Skeletal muscle tissue (tissue), 3 donors: ENCODE measurements at regions not wholly inside any gene's neighbourhood (a gene's known extent, or its start where the extent isn't known, plus 50 kb on each side); places are given as distances from the start of the nearest gene placed in this dataset.

Source experiments
- H3K27ac ChIP-seq: one replicate; pipeline ENCODE4 v1.7.0; 2013; ENCODE audit warnings: mild to moderate bottlenecking, low read depth, low read length, inconsistent platforms
- H3K27me3 ChIP-seq, 3 donors: one replicate each; pipeline ENCODE4 v1.7.0; 2013; ENCODE audit warnings: low read length in 3 of 3; ENCODE audit not compliant: control insufficient read depth in 3 of 3, insufficient read depth in 3 of 3
- H3K36me3 ChIP-seq, 3 donors: one replicate each; pipeline ENCODE4 v1.7.0; 2013; ENCODE audit warnings: low read length in 3 of 3; ENCODE audit not compliant: control insufficient read depth in 3 of 3, insufficient read depth in 3 of 3
- H3K4me1 ChIP-seq, 3 donors: one replicate each; pipeline ENCODE4 v1.7.0; 2013; ENCODE audit warnings: low read length in 3 of 3, mild to moderate bottlenecking in 3 of 3; ENCODE audit not compliant: control insufficient read depth in 3 of 3, insufficient read depth in 3 of 3
- H3K4me3 ChIP-seq, 3 donors: one replicate each; pipeline ENCODE4 v1.7.0; 2013; ENCODE audit warnings: low read length in 3 of 3
- H3K9ac ChIP-seq, 3 donors: one replicate each; pipeline ENCODE4 v1.7.0; 2013; ENCODE audit warnings: low read length in 3 of 3, mild to moderate bottlenecking in 3 of 3, moderate library complexity in 2 of 3, low read depth in 1 of 3
- H3K9me3 ChIP-seq, 3 donors: one replicate each; pipeline ENCODE4 v1.7.0; 2013; ENCODE audit warnings: low read length in 3 of 3; ENCODE audit not compliant: control insufficient read depth in 3 of 3
- donor health status: Osteomylitis.

DNA sequence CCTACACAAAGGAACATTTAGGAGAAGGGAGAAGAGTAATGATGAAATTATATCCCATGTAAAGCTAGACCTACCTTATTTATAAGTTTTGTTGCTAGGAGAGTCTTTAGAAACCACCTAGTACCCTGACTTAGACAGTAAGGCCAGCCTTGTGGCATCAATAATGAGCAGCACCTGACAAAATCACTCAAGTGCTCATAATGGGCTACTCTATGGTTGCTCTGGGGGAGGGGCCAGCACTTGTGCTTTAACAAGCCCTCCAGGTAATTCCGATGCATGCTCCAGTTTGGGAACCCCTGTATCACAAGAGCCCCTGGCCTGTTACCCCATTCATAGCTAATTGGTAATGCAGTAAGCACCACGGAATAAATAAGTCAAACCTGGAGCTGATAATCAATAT lies 102.9 kb upstream of the ALK start:
- H3K9ac ChIP-seq, result no peak overlapping the region
- H3K9me3 ChIP-seq, result no peaks in the 10 kb centered on the region
- H3K27me3 ChIP-seq, result peaks cover 12 to 26% (median 12%) of the 10 kb centered on the region in 3 donors
- H3K4me3 ChIP-seq, result no peak overlapping the region
- no peaks in the 10 kb centered on the region for H3K4me1 ChIP-seq
- no peak overlapping the region for H3K27ac ChIP-seq
- no peaks in the 10 kb centered on the region for H3K36me3 ChIP-seq

GRCh38 chr2:30026091-30027055 lies 105.0 kb upstream of the ALK start:
- Histone ChIP-seq H3K27ac (no peak overlapping the region), H3K9me3 (no peaks in the 10 kb centered on the region), H3K9ac (no peak overlapping the region), H3K27me3 (peaks cover 12 to 26% (median 12%) of the 10 kb centered on the region in 3 donors), H3K4me1 (no peaks in the 10 kb centered on the region), H3K36me3 (no peaks in the 10 kb centered on the region), H3K4me3 (no peak overlapping the region)

GRCh38 chr2:30029804-30030203 lies 108.4 kb upstream of the ALK start:
- Histone ChIP-seq H3K36me3 (no peaks in the 10 kb centered on the region), H3K9me3 (no peaks in the 10 kb centered on the region)

GRCh38 chr2:30030361-30030760 lies 109.0 kb upstream of the ALK start:
- Histone ChIP-seq H3K27me3 (peaks cover 9 to 21% (median 12%) of the 10 kb centered on the region in 3 donors), H3K4me3 (no peak overlapping the region), H3K36me3 (no peaks in the 10 kb centered on the region)

More at GRCh38 chr2:30029804-30030203, 108.4 kb upstream of the ALK start:
- H3K27ac ChIP-seq, result no peak overlapping the region
- H3K4me1 ChIP-seq, result no peaks in the 10 kb centered on the region
- no peak overlapping the region for H3K9ac ChIP-seq
- H3K27me3 ChIP-seq, result peaks cover 9 to 21% (median 12%) of the 10 kb centered on the region in 3 donors
- no peak overlapping the region for H3K4me3 ChIP-seq

GRCh38 chr2:30031184-30031583 lies 109.8 kb upstream of the ALK start:
- no peak overlapping the region for H3K9ac ChIP-seq
- H3K27me3 ChIP-seq, result peaks cover 6 to 18% (median 7%) of the 10 kb centered on the region in 3 donors
- no peak overlapping the region for H3K4me3 ChIP-seq
- H3K4me1 ChIP-seq, result no peaks in the 10 kb centered on the region
- no peaks in the 10 kb centered on the region for H3K36me3 ChIP-seq
- H3K27ac ChIP-seq, result no peak overlapping the region
- no peaks in the 10 kb centered on the region for H3K9me3 ChIP-seq

More at GRCh38 chr2:30030361-30030760, 109.0 kb upstream of the ALK start:
- Histone ChIP-seq H3K9ac (no peak overlapping the region), H3K9me3 (no peaks in the 10 kb centered on the region), H3K27ac (no peak overlapping the region), H3K4me1 (no peaks in the 10 kb centered on the region)

DNA sequence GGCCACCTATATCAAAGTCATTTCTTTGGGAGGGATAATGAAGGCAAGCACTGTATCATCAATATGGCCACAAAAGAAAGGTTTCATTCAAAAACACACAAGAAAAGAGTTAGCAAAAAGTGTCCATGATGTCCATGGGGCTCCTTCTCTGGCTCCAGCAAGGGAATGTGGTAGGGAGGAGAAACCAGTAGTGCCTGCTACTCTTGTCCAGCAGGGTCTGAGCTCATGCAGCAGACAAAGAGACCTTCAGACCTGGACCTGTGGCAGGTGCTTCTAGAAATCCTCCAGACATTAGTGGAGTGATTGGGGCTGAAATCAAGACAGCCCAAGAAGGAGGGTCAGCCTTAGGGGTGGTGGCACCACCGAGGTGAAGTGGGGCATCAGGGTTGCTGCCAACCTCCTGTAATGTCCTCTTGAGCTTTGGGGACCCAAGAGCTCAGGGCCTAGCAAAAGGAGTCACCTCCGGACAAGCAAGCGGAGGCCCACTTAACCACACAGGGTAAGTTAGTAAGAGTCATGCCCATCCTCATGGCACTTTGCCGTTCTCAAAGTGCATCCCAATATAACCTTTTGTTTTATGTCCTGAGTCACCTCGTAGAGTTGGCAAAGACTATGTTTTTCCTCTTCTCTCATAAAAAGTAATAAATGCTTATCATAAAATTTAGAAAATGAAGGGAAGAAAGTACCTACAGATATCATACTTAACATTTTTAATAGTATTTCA lies 112.6 kb upstream of the YPEL5 start:
- Histone ChIP-seq H3K4me3 (no peak overlapping the region), H3K9me3 (no peaks in the 10 kb centered on the region), H3K9ac (no peak overlapping the region), H3K27me3 (peaks cover 0 to 3% (median 0%) of the 10 kb centered on the region in 3 donors), H3K36me3 (no peaks in the 10 kb centered on the region), H3K27ac (no peak overlapping the region), H3K4me1 (no peaks in the 10 kb centered on the region)

- Histone ChIP-seq H3K4me1 (no peaks in the 10 kb centered on the region), H3K4me3 (no peak overlapping the region), H3K9me3 (no peaks in the 10 kb centered on the region), H3K36me3 (no peaks in the 10 kb centered on the region), H3K9ac (no peak overlapping the region), H3K27me3 (no peaks in the 10 kb centered on the region), H3K27ac (no peak overlapping the region)
These were observed 109.8 kb upstream of the YPEL5 start for GRCh38 chr2:30037016-30037415.

DNA sequence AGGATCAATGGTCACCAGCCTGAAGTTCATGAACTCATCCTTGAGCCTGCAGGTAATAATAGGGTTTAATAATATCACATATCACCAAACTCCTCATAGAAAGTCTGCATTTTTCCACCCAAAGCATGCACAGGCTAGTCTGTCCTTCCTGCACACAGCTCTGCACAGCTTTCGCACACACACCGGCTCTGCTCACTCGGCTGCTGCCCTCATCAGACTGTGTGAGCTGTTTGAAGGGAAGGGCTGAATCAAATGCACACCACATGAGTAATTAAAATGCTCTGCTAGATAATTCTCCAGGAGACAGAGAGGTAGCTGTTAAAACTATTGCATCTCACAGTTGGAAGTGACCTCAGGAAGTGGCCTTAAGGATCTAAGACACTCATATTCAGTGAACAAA lies 108.4 kb upstream of the YPEL5 start:
- Histone ChIP-seq H3K27ac (no peak overlapping the region), H3K9me3 (no peaks in the 10 kb centered on the region), H3K36me3 (no peaks in the 10 kb centered on the region), H3K9ac (no peak overlapping the region), H3K27me3 (no peaks in the 10 kb centered on the region), H3K4me3 (no peak overlapping the region), H3K4me1 (no peaks in the 10 kb centered on the region)

- Histone ChIP-seq H3K4me3 (no peak overlapping the region), H3K27me3 (no peaks in the 10 kb centered on the region)
These were observed 107.7 kb upstream of the YPEL5 start for GRCh38 chr2:30039101-30039500.

DNA sequence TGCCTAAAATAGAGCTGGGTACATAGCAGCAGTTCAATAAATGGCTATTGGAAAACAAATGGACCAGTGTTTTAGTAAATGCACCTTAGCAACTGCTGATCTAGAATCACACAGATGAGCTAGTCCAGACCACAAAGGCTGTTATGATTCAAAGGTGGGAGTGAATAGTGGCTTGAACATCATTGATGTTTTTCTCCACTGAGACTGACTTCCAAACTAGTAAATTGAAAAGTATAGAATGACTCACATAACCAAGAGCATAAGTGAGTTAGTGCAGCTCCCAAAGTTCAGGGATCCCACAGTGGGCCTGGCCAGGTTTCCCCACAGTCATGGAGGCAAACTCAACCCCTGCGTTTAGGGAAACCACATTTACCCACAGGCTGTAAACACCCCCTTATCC lies 106.7 kb upstream of the YPEL5 start:
- H3K4me3 ChIP-seq, result no peak overlapping the region
- H3K27ac ChIP-seq, result no peak overlapping the region
- H3K27me3 ChIP-seq, result no peaks in the 10 kb centered on the region
- no peaks in the 10 kb centered on the region for H3K36me3 ChIP-seq
- H3K9ac ChIP-seq, result no peak overlapping the region
- no peaks in the 10 kb centered on the region for H3K4me1 ChIP-seq
- no peaks in the 10 kb centered on the region for H3K9me3 ChIP-seq

More at GRCh38 chr2:30039101-30039500, 107.7 kb upstream of the YPEL5 start:
- no peaks in the 10 kb centered on the region for H3K4me1 ChIP-seq
- no peak overlapping the region for H3K9ac ChIP-seq
- H3K27ac ChIP-seq, result no peak overlapping the region
- no peaks in the 10 kb centered on the region for H3K36me3 ChIP-seq
- no peaks in the 10 kb centered on the region for H3K9me3 ChIP-seq
